ENCODE measurements at regions not wholly inside any gene's neighbourhood (a gene's known extent, or its start where the extent isn't known, plus 50 kb on each side); places are given as distances from the start of the nearest gene placed in this dataset.
"Not testable (repeated sequence)": the region's sequence is repeated elsewhere in the genome, so short reads cannot be mapped to it uniquely, and the experiment has no call there.

DNA sequence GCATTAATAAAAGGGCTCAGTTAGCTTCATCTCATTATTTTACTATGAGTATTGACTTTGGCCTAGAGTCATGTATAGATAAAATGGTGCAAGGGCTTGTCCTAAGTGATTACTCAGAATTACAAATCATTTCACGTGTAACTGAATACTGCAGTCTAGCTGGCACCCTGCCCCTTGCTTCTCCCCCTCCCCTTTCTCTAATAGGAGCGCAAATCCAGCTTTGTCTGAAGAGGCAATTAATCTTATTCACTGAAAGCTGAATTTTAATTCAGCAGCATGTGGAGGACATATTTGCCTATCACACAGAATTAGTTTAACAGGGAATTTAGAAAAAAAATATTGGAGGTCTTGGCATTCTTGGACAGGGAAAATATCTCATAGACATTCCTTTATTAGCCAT is 412.1 kb upstream of the DPH6 start:
- H3K27me3 ChIP-seq (ENCODE audit: insufficient read depth, low read length, poor library complexity) = no peaks in the 10 kb centered on the region
- no peak overlapping the region for H3K4me3 ChIP-seq (ENCODE audit: low read depth in 1 of 2, low read length in 2 of 2)

GRCh38 chr15:35958975-35959374 is 413.0 kb upstream of the DPH6 start:
- DNase-seq (no peak), ATAC-seq (ENCODE audit: insufficient read depth, low read depth) (no peak)
- Histone ChIP-seq H3K79me2 (ENCODE audit: insufficient read depth, low read length) (no peaks in the 10 kb centered on the region), H2AFZ (ENCODE audit: low read depth, low read length) (no peak overlapping the region), H3K27ac (ENCODE audit: low read length) (no peak overlapping the region), H3K27me3 (ENCODE audit: insufficient read depth, low read length, poor library complexity) (no peaks in the 10 kb centered on the region), H3K4me1 (ENCODE audit: insufficient read depth, low read length) (no peaks in the 10 kb centered on the region), H3K9me3 (ENCODE audit: insufficient read depth, low read length, severe bottlenecking) (no peaks in the 10 kb centered on the region), H3K9ac (ENCODE audit: low read depth, low read length) (no peak overlapping the region), H3K36me3 (ENCODE audit: insufficient read depth, low read length) (no peaks in the 10 kb centered on the region), H3K4me3 (ENCODE audit: low read depth in 1 of 2, low read length in 2 of 2) (no peak overlapping the region), H4K20me1 (ENCODE audit: insufficient read depth, low read length) (no peaks in the 10 kb centered on the region), H3K4me2 (ENCODE audit: insufficient read depth, low read length) (no peak overlapping the region)
- TF ChIP-seq, protein P1, sequence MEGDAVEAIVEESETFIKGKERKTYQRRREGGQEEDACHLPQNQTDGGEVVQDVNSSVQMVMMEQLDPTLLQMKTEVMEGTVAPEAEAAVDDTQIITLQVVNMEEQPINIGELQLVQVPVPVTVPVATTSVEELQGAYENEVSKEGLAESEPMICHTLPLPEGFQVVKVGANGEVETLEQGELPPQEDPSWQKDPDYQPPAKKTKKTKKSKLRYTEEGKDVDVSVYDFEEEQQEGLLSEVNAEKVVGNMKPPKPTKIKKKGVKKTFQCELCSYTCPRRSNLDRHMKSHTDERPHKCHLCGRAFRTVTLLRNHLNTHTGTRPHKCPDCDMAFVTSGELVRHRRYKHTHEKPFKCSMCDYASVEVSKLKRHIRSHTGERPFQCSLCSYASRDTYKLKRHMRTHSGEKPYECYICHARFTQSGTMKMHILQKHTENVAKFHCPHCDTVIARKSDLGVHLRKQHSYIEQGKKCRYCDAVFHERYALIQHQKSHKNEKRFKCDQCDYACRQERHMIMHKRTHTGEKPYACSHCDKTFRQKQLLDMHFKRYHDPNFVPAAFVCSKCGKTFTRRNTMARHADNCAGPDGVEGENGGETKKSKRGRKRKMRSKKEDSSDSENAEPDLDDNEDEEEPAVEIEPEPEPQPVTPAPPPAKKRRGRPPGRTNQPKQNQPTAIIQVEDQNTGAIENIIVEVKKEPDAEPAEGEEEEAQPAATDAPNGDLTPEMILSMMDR (IDR thresholded peaks at IDR 0.05; ENCODE audit: borderline replicate concordance, extremely low read depth, low read length, poor library complexity, severe bottlenecking) = no peak
- no peak for TF ChIP-seq EZH2 (IDR thresholded peaks at IDR 0.05; ENCODE audit: borderline replicate concordance, low read depth, low read length, severe bottlenecking)

More for the DNA sequence above, 412.1 kb upstream of the DPH6 start:
- DNase-seq (no peak), ATAC-seq (ENCODE audit: insufficient read depth, low read depth) (no peak)
- H4K20me1 ChIP-seq (ENCODE audit: insufficient read depth, low read length) = no peaks in the 10 kb centered on the region
- TF ChIP-seq, protein P1 (IDR thresholded peaks at IDR 0.05; ENCODE audit: borderline replicate concordance, extremely low read depth, low read length, poor library complexity, severe bottlenecking) = no peak
- TF ChIP-seq EZH2 (IDR thresholded peaks at IDR 0.05; ENCODE audit: borderline replicate concordance, low read depth, low read length, severe bottlenecking) = no peak
- H2AFZ ChIP-seq (ENCODE audit: low read depth, low read length) = no peak overlapping the region
- no peaks in the 10 kb centered on the region for H3K36me3 ChIP-seq (ENCODE audit: insufficient read depth, low read length)
- H3K27ac ChIP-seq (ENCODE audit: low read length) = no peak overlapping the region
- H3K9ac ChIP-seq (ENCODE audit: low read depth, low read length) = no peak overlapping the region
- no peaks in the 10 kb centered on the region for H3K4me1 ChIP-seq (ENCODE audit: insufficient read depth, low read length)
- H3K4me2 ChIP-seq (ENCODE audit: insufficient read depth, low read length) = no peak overlapping the region
- H3K9me3 ChIP-seq (ENCODE audit: insufficient read depth, low read length, severe bottlenecking) = no peaks in the 10 kb centered on the region
- H3K79me2 ChIP-seq (ENCODE audit: insufficient read depth, low read length) = no peaks in the 10 kb centered on the region

DNA sequence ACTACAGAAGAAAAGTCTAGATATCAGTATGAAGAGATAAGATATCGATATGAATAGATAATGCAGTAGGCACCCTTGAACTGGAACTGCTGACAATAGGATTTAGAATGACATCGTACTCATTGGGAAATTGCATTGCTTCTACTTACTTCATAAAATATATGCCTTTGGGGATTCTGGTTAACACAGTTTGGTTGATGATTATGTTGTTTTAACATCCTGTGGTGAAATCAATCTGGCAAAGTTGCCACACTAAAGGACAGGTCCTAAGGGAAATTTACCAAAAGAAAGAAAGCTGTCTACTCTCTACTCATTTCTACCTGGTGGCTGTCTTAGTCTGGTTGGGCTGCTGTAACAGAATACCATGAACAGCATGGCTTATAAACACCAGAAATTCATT is 417.4 kb upstream of the DPH6 start:
- H3K79me2 ChIP-seq (ENCODE audit: insufficient read depth, low read length) = no peaks in the 10 kb centered on the region
- no peaks in the 10 kb centered on the region for H3K4me1 ChIP-seq (ENCODE audit: insufficient read depth, low read length)
- TF ChIP-seq, protein P1 (IDR thresholded peaks at IDR 0.05; ENCODE audit: borderline replicate concordance, extremely low read depth, low read length, poor library complexity, severe bottlenecking) = no peak
- TF ChIP-seq EZH2 (IDR thresholded peaks at IDR 0.05; ENCODE audit: borderline replicate concordance, low read depth, low read length, severe bottlenecking) = no peak
- ATAC-seq (ENCODE audit: insufficient read depth, low read depth) (no peak), DNase-seq (no peak)
- no peaks in the 10 kb centered on the region for H3K36me3 ChIP-seq (ENCODE audit: insufficient read depth, low read length)
- H3K27me3 ChIP-seq (ENCODE audit: insufficient read depth, low read length, poor library complexity) = no peaks in the 10 kb centered on the region
- no peaks in the 10 kb centered on the region for H4K20me1 ChIP-seq (ENCODE audit: insufficient read depth, low read length)
- no peak overlapping the region for H3K9ac ChIP-seq (ENCODE audit: low read depth, low read length)
- no peak overlapping the region for H2AFZ ChIP-seq (ENCODE audit: low read depth, low read length)
- H3K4me2 ChIP-seq (ENCODE audit: insufficient read depth, low read length) = no peak overlapping the region
- H3K9me3 ChIP-seq (ENCODE audit: insufficient read depth, low read length, severe bottlenecking) = no peaks in the 10 kb centered on the region
- H3K4me3 ChIP-seq (ENCODE audit: low read depth in 1 of 2, low read length in 2 of 2) = no peak overlapping the region
- H3K27ac ChIP-seq (ENCODE audit: low read length) = no peak overlapping the region

DNA sequence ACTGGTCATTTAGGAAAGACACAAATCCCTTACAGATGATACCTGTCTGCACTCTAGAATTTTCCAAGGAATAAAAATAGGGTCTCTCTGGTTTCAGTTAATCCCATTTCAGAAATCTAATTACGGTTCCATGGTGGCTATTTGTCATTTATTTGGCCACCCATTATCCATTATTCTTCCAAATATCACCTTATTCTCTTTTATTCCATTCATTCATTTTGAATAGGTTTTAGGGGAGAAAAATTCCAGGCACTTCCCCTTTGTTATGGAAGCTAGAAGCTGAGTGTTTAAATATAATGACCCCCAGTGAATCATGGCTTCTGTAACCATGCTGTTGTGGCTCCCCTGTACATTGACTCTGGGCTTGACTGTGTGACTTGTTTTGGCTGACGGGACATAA is 420.8 kb upstream of the DPH6 start:
- DNase-seq = no peak
- no peaks in the 10 kb centered on the region for H3K27me3 ChIP-seq (ENCODE audit: insufficient read depth, low read length, poor library complexity)
- H3K4me2 ChIP-seq (ENCODE audit: insufficient read depth, low read length) = no peak overlapping the region

DNA sequence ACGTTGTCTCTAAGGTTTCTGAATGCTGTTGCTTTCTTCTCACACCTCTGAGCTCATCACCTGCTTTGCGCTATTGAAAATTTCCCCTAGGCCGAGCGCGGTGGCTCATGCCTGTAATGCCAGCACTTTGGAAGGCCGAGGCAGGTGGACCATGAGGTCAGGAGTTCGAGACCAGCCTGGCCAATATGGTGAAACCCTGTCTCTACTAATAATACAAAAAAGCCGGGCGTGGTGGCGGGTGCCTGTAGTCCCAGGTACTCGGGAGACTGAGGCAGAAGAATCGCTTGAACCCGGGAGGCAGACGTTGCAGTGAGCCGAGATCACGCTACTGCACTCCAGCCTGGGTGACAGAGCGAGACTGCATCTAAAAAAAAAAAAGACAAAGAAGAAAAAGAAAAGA is 422.0 kb upstream of the DPH6 start:
- H3K79me2 ChIP-seq (ENCODE audit: insufficient read depth, low read length); H2AFZ ChIP-seq (ENCODE audit: low read depth, low read length); H3K4me1 ChIP-seq (ENCODE audit: insufficient read depth, low read length); H3K36me3 ChIP-seq (ENCODE audit: insufficient read depth, low read length); H3K4me2 ChIP-seq (ENCODE audit: insufficient read depth, low read length); ATAC-seq (ENCODE audit: insufficient read depth, low read depth); DNase-seq; H3K9me3 ChIP-seq (ENCODE audit: insufficient read depth, low read length, severe bottlenecking); H4K20me1 ChIP-seq (ENCODE audit: insufficient read depth, low read length); H3K4me3 ChIP-seq (ENCODE audit: low read depth in 1 of 2, low read length in 2 of 2); H3K27ac ChIP-seq (ENCODE audit: low read length); H3K27me3 ChIP-seq (ENCODE audit: insufficient read depth, low read length, poor library complexity); H3K9ac ChIP-seq (ENCODE audit: low read depth, low read length): not testable (repeated sequence)

More for the DNA sequence above, 420.8 kb upstream of the DPH6 start:
- ATAC-seq (ENCODE audit: insufficient read depth, low read depth) = no peak
- Histone ChIP-seq H3K9ac (ENCODE audit: low read depth, low read length) (no peak overlapping the region), H3K79me2 (ENCODE audit: insufficient read depth, low read length) (no peaks in the 10 kb centered on the region), H3K36me3 (ENCODE audit: insufficient read depth, low read length) (no peaks in the 10 kb centered on the region), H3K9me3 (ENCODE audit: insufficient read depth, low read length, severe bottlenecking) (no peaks in the 10 kb centered on the region), H3K4me3 (ENCODE audit: low read depth in 1 of 2, low read length in 2 of 2) (no peak overlapping the region), H2AFZ (ENCODE audit: low read depth, low read length) (no peak overlapping the region), H3K4me1 (ENCODE audit: insufficient read depth, low read length) (no peaks in the 10 kb centered on the region), H4K20me1 (ENCODE audit: insufficient read depth, low read length) (no peaks in the 10 kb centered on the region), H3K27ac (ENCODE audit: low read length) (no peak overlapping the region)
- TF ChIP-seq, protein P1 (IDR thresholded peaks at IDR 0.05; ENCODE audit: borderline replicate concordance, extremely low read depth, low read length, poor library complexity, severe bottlenecking) = no peak
- no peak for TF ChIP-seq EZH2 (IDR thresholded peaks at IDR 0.05; ENCODE audit: borderline replicate concordance, low read depth, low read length, severe bottlenecking)

All from DND-41 (cell line).